ENCODE measurements at regions not wholly inside any gene's neighbourhood (a gene's known extent, or its start where the extent isn't known, plus 50 kb on each side); places are given as distances from the start of the nearest gene placed in this dataset.
"Not testable (repeated sequence)": the region's sequence is repeated elsewhere in the genome, so short reads cannot be mapped to it uniquely, and the experiment has no call there.

GRCh38 chr6:112524071-112524470, 176.9 kb downstream of the RFPL4B start:
- no peak overlapping the region for H3K4me3 ChIP-seq (replicated peaks; ENCODE audit: low read depth, low read length)
- no peak for TF ChIP-seq CTCF (IDR thresholded peaks at IDR 0.05; ENCODE audit: low read depth, low read length, missing control alignments)
- DNase-seq (ENCODE audit: extremely low read depth, low read depth): no peak

GRCh38 chr6:112525749-112526148, 178.6 kb downstream of the RFPL4B start:
- no peak for TF ChIP-seq CTCF (IDR thresholded peaks at IDR 0.05; ENCODE audit: low read depth, low read length, missing control alignments)
- H3K4me3 ChIP-seq (replicated peaks; ENCODE audit: low read depth, low read length): no peak overlapping the region
- DNase-seq (ENCODE audit: extremely low read depth, low read depth): no peak

- DNase-seq (ENCODE audit: extremely low read depth, low read depth): no peak
- TF ChIP-seq CTCF (IDR thresholded peaks at IDR 0.05; ENCODE audit: low read depth, low read length, missing control alignments): no peak
Measured at GRCh38 chr6:112526594-112526993, 179.5 kb downstream of the RFPL4B start.

GRCh38 chr6:112528306-112528705, 181.2 kb downstream of the RFPL4B start:
- not testable (repeated sequence) for H3K4me3 ChIP-seq (replicated peaks; ENCODE audit: low read depth, low read length); DNase-seq (ENCODE audit: extremely low read depth, low read depth)

More at GRCh38 chr6:112526594-112526993, 179.5 kb downstream of the RFPL4B start:
- H3K4me3 ChIP-seq (replicated peaks; ENCODE audit: low read depth, low read length): no peak overlapping the region

GRCh38 chr6:112535816-112536215, 188.7 kb downstream of the RFPL4B start:
- no peak for DNase-seq (ENCODE audit: extremely low read depth, low read depth)
- H3K4me3 ChIP-seq (replicated peaks; ENCODE audit: low read depth, low read length): no peak overlapping the region
- TF ChIP-seq CTCF (IDR thresholded peaks at IDR 0.05; ENCODE audit: low read depth, low read length, missing control alignments): no peak

GRCh38 chr6:112539355-112539754, 192.2 kb downstream of the RFPL4B start:
- no peak for TF ChIP-seq CTCF (IDR thresholded peaks at IDR 0.05; ENCODE audit: low read depth, low read length, missing control alignments)
- DNase-seq (ENCODE audit: extremely low read depth, low read depth): peak; percentile 42
- H3K4me3 ChIP-seq (replicated peaks; ENCODE audit: low read depth, low read length): no peak overlapping the region

- DNase-seq (ENCODE audit: extremely low read depth, low read depth); H3K4me3 ChIP-seq (replicated peaks; ENCODE audit: low read depth, low read length): not testable (repeated sequence)
Measured at GRCh38 chr6:112541847-112542246, 194.7 kb downstream of the RFPL4B start.

- H3K4me3 ChIP-seq (replicated peaks; ENCODE audit: low read depth, low read length); DNase-seq (ENCODE audit: extremely low read depth, low read depth): not testable (repeated sequence)
Measured at GRCh38 chr6:112547321-112548085, 200.4 kb downstream of the RFPL4B start.
